Left lobe of liver (tissue), 2 donors: ENCODE measurements at regions not wholly inside any gene's neighbourhood (a gene's known extent, or its start where the extent isn't known, plus 50 kb on each side); places are given as distances from the start of the nearest gene placed in this dataset.
"Not testable (repeated sequence)": the region's sequence is repeated elsewhere in the genome, so short reads cannot be mapped to it uniquely, and the experiment has no call there.

Experiments
- ATAC-seq: fragments of 200-7000 bp; cut with Tn5 transposase; one replicate; pipeline ENCODE4 v1.9.1; 2020; ENCODE audit warnings: mild to moderate bottlenecking, moderate library complexity
- DNase-seq: peaks from one replicate; pipeline ENCODE4 v3.0.0-alpha.2; 2020; ENCODE audit warnings: low spot score
- donor health status: DM: no; HTN: no; CAD: no; lungs with moderate emphysema.
- donor health status: DM: no; HTN: yes; CAD: no.

DNA sequence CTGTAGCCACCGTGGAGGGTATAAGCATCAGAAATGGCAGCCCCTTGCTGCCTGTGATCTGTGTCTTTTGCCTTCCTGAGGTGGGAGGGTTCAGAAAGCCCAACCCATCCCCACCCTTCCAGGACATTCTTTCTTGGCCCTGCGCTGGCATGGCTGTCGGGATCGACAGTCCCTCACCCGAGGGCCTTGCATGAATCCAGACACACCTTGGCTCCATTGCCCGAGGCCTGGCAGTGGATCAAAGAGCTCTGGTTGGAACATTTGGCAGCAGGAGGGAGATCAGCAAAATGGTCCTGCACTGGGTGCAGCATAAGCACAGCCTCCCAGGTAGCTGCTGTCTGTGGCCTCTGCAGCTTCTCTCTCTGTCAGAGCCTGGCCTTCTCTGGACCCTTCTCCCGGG lies 246.6 kb upstream of the MAF start:
- peak; percentile 52 for DNase-seq
- peak; percentile 74 for ATAC-seq

DNA sequence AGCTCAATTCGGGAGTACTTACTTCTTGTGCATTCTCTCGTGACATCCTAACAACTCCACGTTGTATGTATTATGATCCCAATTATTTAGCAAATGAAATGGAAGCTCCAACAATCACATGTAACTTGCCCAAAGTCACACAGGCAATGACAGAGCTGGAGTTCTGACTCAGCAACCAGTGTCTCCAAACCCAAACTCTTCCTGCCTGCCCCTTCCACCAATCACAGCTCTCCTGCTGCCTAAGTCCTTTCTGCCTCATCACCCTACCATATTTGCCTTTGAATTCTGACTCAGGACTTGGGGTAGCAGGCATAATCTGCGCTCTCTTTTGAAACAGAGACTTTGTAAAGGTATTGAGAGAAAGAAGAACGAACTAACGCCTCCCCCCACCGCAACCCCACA lies 245.2 kb upstream of the MAF start:
- ATAC-seq: no peak
- no peak for DNase-seq

DNA sequence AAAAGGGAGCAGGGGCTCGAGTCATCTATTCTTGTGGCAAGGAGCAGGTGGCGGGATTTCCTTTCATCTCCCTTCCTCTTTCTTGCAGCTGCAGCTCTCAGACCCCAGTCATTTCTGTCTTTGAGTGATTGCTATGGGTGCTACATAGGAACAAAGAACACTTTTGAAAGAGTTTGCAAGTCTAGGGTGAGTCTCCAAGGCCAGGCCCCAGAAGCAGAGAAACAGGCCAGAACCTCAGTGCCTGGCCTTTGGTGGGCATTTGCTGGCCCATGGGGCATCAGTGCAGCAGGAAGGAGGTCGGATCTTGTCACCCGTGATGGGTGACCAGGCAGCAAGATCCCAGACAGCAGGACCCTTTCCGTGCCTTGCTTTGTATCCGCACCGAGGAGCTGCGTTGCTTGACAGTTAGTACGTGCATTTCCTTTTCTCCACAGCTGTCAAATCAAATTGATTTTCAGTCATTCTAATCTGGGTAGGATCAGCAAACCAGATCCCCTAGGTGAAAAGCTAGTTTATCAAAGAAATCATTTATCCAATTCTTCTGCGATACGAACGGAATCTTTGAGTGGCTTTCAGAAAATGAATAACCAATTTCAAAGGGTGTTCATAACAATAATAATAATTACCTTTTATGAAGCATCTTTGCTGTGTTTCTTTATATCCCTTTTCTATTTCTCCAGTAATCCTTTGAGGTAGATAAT lies 244.6 kb upstream of the MAF start:
- ATAC-seq: no peak
- DNase-seq: no peak

DNA sequence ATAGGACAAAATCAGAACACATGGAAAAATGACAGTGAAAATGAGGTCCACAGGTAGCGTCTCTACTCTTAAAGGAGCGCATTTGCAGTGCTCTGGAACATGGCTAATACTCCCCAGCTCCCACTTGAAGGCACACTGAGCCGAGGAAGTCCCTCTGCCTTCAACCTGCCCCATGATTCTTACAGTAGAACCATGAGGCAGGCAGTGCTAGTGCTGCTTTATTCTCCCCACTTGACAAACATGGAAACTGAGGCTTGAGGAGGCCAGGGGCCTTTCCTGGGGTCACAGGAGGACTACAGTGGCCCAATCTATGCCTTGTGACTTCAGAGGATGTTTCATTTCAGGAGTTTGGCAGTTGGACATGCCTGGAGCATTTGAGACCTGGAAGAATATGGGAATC lies 244.1 kb upstream of the MAF start:
- no peak for ATAC-seq
- DNase-seq: no peak

- DNase-seq (no peak), ATAC-seq (no peak)
These were observed 243.1 kb upstream of the MAF start for GRCh38 chr16:79843631-79844043.

GRCh38 chr16:79843145-79843544 lies 242.6 kb upstream of the MAF start:
- ATAC-seq: no peak
- DNase-seq: no peak

- ATAC-seq: no peak
- no peak for DNase-seq
These were observed 241.7 kb upstream of the MAF start for GRCh38 chr16:79842197-79842596.

DNA sequence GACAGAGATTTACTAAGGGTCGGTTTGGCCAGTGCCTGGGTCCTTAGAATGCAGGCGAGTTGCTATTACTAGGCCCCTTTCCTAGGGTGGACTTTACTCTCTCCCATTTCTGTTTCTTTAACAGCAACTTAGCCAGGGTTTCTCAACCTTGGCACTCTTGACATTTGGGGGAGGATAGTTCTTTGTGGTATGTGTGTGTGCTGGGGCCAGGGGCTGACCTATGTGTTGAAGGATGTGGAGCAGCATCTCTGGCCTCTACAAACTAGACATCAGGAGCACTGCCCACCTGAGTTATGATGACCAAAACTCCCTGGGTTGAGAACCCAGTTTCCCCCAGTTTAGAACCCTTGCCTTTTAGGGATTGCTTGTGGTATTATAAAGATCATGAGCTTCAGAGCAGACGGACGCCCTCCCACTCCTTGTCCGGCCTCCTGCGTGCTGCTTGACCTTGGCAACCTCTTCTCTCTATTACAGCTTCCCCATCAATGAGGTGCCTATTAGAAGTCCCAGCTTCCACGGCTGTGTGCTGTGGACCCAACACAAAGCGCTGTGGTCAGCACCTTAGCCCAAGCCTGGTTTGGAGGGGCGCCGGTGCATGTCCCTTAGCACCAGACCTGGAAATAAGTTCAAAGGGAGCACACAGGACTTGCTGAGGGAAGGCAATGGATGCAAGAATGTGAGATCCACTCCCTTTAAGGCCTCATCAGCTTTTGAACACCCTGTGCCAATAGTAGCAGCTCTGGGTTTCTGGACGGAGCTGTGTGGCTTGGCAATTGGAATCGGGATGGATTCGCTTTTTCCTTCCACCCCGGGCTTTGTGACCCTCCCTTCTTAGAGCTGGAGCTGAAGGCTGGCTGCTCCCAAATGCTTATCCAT lies 239.2 kb upstream of the MAF start:
- ATAC-seq (no peak), DNase-seq (no peak)

DNA sequence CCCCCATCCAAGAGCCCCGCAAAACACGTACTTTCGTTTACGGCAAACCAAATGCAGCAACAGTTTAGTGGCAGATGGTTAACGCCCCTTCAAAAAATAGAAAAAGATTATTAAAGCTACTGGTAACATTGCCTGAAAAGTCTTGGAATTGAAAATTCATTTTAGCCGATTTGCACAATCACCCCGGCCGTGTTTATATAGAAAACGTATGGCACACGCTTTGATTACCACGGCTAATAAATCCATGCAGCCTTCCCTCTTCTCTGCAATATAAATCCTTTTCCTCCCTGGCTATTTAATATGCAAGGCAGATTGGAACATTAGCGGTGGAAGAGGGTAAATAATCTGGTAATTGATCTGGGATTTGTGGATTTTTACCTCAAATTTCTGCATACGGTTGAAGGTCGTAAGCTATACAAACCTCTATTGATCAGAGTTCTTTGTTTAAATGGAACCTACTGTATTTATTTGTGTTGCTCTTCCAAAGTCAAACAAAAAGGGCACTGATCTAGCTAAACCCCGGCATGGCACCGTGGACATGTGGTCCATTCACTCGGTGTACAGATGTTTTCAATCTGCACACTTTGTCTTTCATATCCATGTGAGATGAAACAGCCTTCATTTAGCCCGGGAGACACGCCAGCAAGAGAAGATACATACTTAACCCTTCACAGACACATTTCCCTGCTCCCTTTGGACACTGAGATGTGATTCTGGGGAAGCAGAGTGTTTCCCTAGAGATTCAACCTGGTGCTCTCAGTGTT lies 238.1 kb upstream of the MAF start:
- ATAC-seq (no peak), DNase-seq (no peak)

DNA sequence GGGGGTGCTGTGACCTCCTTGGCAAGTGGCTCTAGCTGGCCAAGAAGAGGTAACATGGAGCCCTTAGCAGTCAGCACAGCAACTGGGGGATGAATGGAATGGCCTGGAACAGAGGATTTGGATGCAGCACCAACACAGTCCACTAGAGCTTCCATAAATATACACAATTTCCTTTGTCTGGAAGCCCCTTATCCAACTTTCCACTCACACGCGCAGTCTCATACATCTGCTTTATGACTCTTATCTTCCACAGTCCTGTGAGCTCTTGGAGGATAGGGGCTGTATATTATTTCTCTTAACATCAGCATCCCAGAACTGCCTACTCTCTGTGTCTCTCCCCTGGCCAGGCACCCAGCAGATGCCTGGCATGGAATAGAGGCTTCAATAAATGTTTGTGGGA lies 235.6 kb upstream of the MAF start:
- no peak for ATAC-seq
- DNase-seq: no peak

DNA sequence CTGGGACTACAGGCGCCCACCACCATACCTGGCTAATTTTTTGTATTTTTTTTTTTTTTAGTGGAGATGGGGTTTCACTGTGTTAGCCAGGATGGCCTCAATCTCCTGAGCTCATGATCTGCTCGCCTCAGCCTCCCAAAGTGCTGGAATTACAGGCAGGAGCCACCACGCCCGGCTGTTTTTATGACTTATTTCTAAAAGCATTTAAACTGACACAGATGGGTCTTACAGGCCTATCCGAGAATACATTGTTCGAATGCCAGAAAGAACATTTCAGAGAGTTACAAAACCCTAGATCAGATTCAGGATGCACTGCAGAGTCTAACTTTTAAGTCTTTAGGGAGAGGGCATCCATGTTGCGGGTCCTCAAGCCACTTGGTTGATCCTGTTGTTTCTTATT lies 234.7 kb upstream of the MAF start:
- no peak for DNase-seq

DNA sequence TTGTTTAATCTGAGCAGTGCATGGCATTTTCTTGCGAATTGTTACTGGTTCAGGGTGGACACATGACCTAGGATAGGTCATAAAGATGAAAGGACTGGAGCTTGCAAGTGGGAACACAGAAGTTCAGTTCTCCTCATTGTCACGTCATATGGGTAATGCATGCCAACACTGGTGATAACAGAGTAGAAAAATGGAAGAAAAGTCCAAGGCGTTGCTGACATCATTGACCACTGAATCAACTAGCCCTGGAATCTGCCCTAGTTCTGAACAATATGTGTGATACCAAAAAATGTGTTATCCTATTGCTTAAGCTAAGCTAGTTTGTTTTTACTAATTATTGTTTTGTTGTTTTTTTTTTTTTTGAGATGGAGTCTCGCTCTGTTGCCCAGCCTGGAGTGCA lies 234.2 kb upstream of the MAF start:
- no peak for ATAC-seq
- DNase-seq: no peak

More for the DNA sequence above, 234.7 kb upstream of the MAF start:
- ATAC-seq: no peak

DNA sequence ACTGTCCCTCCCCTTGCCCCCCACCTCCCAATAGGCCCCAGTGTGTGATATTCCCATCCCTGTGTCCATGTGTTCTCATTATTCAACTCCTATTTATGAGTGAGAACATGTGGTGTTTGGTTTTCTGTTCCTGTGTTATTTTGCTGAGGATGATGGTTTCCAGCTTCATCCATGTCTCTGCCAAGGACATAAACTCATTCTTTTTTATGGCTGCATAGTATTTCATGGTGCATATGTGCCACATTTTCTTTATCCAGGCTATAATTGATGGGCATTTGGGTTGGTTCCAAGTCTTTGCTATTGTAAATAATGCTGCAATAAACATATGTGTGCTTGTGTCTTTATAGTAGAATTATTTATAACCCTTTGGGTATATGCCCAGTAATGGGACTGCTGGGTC lies 233.5 kb upstream of the MAF start:
- not testable (repeated sequence) for ATAC-seq, DNase-seq

GRCh38 chr16:79833559-79833958 lies 233.0 kb upstream of the MAF start:
- no peak for DNase-seq
- ATAC-seq: no peak

- no peak for ATAC-seq
- DNase-seq: no peak
These were observed 226.4 kb upstream of the MAF start for GRCh38 chr16:79826732-79827475.

- ATAC-seq: no peak
- no peak for DNase-seq
These were observed 224.5 kb upstream of the MAF start for GRCh38 chr16:79825002-79825401.

GRCh38 chr16:79823639-79824038 lies 223.1 kb upstream of the MAF start:
- DNase-seq (no peak), ATAC-seq (no peak)

GRCh38 chr16:79821911-79822310 lies 221.4 kb upstream of the MAF start:
- no peak for ATAC-seq

DNA sequence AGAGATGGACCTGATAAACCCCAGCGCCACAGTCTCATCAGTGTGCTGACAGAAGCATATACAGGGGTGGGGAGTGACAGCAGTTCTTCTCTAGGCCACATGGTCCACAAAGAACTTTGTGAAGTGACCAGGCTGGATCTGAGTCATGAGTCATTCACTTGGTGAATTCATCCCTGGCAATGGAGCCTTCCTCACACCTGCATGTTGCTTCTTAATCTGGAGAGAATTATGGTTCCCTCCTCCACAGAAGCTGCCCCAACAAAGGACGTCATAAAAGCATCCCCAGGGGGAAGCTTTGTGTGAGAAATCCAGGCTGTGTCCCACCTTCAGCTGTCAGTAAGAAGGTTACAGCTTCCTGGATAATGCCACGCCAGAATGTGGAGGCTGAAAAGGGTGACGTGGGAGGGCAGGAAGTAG lies 215.6 kb upstream of the MAF start:
- DNase-seq: no peak
- ATAC-seq: no peak

More at GRCh38 chr16:79821911-79822310, 221.4 kb upstream of the MAF start:
- no peak for DNase-seq

GRCh38 chr16:79815049-79815448 lies 214.5 kb upstream of the MAF start:
- no peak for ATAC-seq
- no peak for DNase-seq

GRCh38 chr16:79814124-79814523 lies 213.6 kb upstream of the MAF start:
- ATAC-seq (no peak), DNase-seq (no peak)
